Lower leg skin (tissue), 3 donors: ENCODE measurements at regions not wholly inside any gene's neighbourhood (a gene's known extent, or its start where the extent isn't known, plus 50 kb on each side); places are given as distances from the start of the nearest gene placed in this dataset.

Experiments used
- POLR2A ChIP-seq, 2 donors: fragments of 450-650 bp; IDR thresholded peaks; one replicate each; pipeline ENCODE4 v1.6.1; 2016 to 2017; ENCODE audit warnings: antibody characterized with exemption in 2 of 2, mild to moderate bottlenecking in 1 of 2, moderate library complexity in 1 of 2
- TF ChIP-seq, protein P1 (sequence below), 3 donors: fragments of 450-650 bp; IDR thresholded peaks; one replicate each; pipeline ENCODE4 v1.5.1; 2016; ENCODE audit warnings: antibody characterized with exemption in 3 of 3, mild to moderate bottlenecking in 3 of 3, moderate library complexity in 2 of 3

DNA sequence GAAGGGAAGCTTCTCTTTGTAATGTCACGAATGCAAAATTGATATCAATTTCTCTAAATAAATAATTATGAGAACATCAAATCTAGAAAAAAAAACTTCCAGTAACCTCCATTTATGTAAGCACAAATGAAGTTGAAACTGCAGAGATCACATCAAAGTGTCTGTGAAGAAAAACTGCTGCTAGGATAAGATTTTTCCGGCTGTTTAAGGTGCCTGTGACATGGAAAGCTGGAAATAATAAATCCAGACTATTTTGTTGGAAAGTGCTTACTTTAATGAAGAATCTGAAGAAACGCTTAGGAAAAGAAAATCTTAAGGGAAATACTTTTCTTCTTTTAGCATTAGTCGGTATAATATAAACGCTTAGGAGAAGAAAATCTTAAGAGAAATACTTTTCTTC lies 57.0 kb downstream of the CHRM3 start:
- TF ChIP-seq, protein P1, sequence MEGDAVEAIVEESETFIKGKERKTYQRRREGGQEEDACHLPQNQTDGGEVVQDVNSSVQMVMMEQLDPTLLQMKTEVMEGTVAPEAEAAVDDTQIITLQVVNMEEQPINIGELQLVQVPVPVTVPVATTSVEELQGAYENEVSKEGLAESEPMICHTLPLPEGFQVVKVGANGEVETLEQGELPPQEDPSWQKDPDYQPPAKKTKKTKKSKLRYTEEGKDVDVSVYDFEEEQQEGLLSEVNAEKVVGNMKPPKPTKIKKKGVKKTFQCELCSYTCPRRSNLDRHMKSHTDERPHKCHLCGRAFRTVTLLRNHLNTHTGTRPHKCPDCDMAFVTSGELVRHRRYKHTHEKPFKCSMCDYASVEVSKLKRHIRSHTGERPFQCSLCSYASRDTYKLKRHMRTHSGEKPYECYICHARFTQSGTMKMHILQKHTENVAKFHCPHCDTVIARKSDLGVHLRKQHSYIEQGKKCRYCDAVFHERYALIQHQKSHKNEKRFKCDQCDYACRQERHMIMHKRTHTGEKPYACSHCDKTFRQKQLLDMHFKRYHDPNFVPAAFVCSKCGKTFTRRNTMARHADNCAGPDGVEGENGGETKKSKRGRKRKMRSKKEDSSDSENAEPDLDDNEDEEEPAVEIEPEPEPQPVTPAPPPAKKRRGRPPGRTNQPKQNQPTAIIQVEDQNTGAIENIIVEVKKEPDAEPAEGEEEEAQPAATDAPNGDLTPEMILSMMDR (IDR thresholded peaks at IDR 0.05): no peak
- no peak for TF ChIP-seq POLR2A (IDR thresholded peaks at IDR 0.05)
